Prostate gland (tissue), 2 donors: ENCODE measurements at regions not wholly inside any gene's neighbourhood (a gene's known extent, or its start where the extent isn't known, plus 50 kb on each side); places are given as distances from the start of the nearest gene placed in this dataset.

ENCODE experiments used
- DNase-seq: peaks from one replicate; pipeline ENCODE4 v3.0.0-alpha.2; 2019; ENCODE audit warnings: low spot score
- H3K27ac ChIP-seq, 2 donors: fragments of 200-600 bp; sonication (generic); 2 replicates each; pipeline ENCODE4 v1.5.1; 2017 to 2019
- H3K27me3 ChIP-seq: fragments of 200-600 bp; sonication (generic); replicated peaks from 2 replicates; pipeline ENCODE4 v1.5.1; 2019; ENCODE audit not compliant: insufficient read depth
- H3K36me3 ChIP-seq, 2 donors: fragments of 200-600 bp; sonication (generic); 1 replicate in 1 of 2; 2 replicates in 1 of 2; pipeline versions ENCODE4 v1.5.1 to v1.8.1; 2017 to 2019
- H3K4me1 ChIP-seq: fragments of 200-600 bp; sonication (generic); replicated peaks from 2 replicates; pipeline ENCODE4 v1.5.1; 2019
- H3K4me3 ChIP-seq, 2 donors: fragments of 200-600 bp; sonication (generic); 2 replicates each; pipeline ENCODE4 v1.5.1; 2017 to 2019
- H3K9me3 ChIP-seq: fragments of 200-600 bp; sonication (generic); 2 replicates; pipeline ENCODE4 v1.5.1; 2017
- CTCF ChIP-seq, 4 experiments: fragments of 200-600 bp in 2 of 4; fragments of 450-650 bp in 2 of 4; sonication (generic) in 2 of 4; IDR thresholded peaks; 1 replicate in 3 of 4; 2 replicates in 1 of 4; pipeline ENCODE4 v1.5.1; 2016 to 2019; ENCODE audit warnings: antibody characterized with exemption in 4 of 4, mild to moderate bottlenecking in 2 of 4, moderate library complexity in 2 of 4
- POLR2A ChIP-seq: fragments of 450-650 bp; IDR thresholded peaks from one replicate; pipeline ENCODE4 v1.6.1; 2016; ENCODE audit warnings: antibody characterized with exemption, mild to moderate bottlenecking
- POLR2AphosphoS5 ChIP-seq: sonication (generic); formaldehyde crosslinking; IDR thresholded peaks from one replicate; pipeline ENCODE4 v1.6.1; 2017; ENCODE audit warnings: antibody characterized with exemption
- WGBS: methylation state at CpG from one replicate; pipeline ENCODE4 v1.1.5; 2018; 5-methylcytosine and 5-hydroxymethylcytosine counted together
- intact Hi-C: fragments of 100-400 bp; cut with DNase I; formaldehyde crosslinking; loops from one replicate; pipeline ENCODE4 v1.14.2; 2022

- H3K36me3 ChIP-seq = no peaks in the 10 kb centered on the region
- H3K4me1 ChIP-seq = no peaks in the 10 kb centered on the region
- H3K4me3 ChIP-seq = no peak overlapping the region
- intact Hi-C loops = no loop called here
- no peak for DNase-seq
- no peak overlapping the region for H3K27ac ChIP-seq
- no peak for TF ChIP-seq POLR2A
- TF ChIP-seq POLR2AphosphoS5 = no peak
- no peak for TF ChIP-seq CTCF (IDR thresholded peaks at IDR 0.05)
- no peaks in the 10 kb centered on the region for H3K27me3 ChIP-seq
- no peaks in the 10 kb centered on the region for H3K9me3 ChIP-seq
These were observed 85.8 kb upstream of the KBTBD8 start for GRCh38 chr3:66912306-66912705.

- TF ChIP-seq POLR2AphosphoS5 (no peak), POLR2A (no peak), CTCF (IDR thresholded peaks at IDR 0.05) (no peak)
- 92% methylated on average over 2 of the region's 2 CpGs for WGBS
- no peak overlapping the region for H3K4me3 ChIP-seq
These were observed 76.0 kb upstream of the KBTBD8 start for GRCh38 chr3:66922058-66922457.

GRCh38 chr3:66923969-66924368 lies 74.1 kb upstream of the KBTBD8 start:
- no peaks in the 10 kb centered on the region for H3K27me3 ChIP-seq
- no peak overlapping the region for H3K4me3 ChIP-seq
- no peaks in the 10 kb centered on the region for H3K36me3 ChIP-seq
- no peaks in the 10 kb centered on the region for H3K4me1 ChIP-seq
- intact Hi-C loops = no loop called here
- no peak for DNase-seq
- H3K27ac ChIP-seq = no peak overlapping the region
- no peaks in the 10 kb centered on the region for H3K9me3 ChIP-seq
- TF ChIP-seq POLR2A (no peak), CTCF (IDR thresholded peaks at IDR 0.05) (no peak), POLR2AphosphoS5 (no peak)

More at GRCh38 chr3:66922058-66922457, 76.0 kb upstream of the KBTBD8 start:
- intact Hi-C loops = no loop called here
- no peaks in the 10 kb centered on the region for H3K27me3 ChIP-seq
- H3K36me3 ChIP-seq = no peaks in the 10 kb centered on the region
- no peak for DNase-seq
- no peak overlapping the region for H3K27ac ChIP-seq
- H3K4me1 ChIP-seq = no peaks in the 10 kb centered on the region
- H3K9me3 ChIP-seq = no peaks in the 10 kb centered on the region

- no peaks in the 10 kb centered on the region for H3K36me3 ChIP-seq
- 54% methylated on average over 2 of the region's 2 CpGs for WGBS
- TF ChIP-seq CTCF (IDR thresholded peaks at IDR 0.05) (no peak), POLR2AphosphoS5 (no peak), POLR2A (no peak)
- H3K4me1 ChIP-seq = no peaks in the 10 kb centered on the region
- no peaks in the 10 kb centered on the region for H3K9me3 ChIP-seq
- no peak overlapping the region for H3K4me3 ChIP-seq
- no peaks in the 10 kb centered on the region for H3K27me3 ChIP-seq
- no peak for DNase-seq
- intact Hi-C loops = no loop called here
- no peak overlapping the region for H3K27ac ChIP-seq
These were observed 69.9 kb upstream of the KBTBD8 start for GRCh38 chr3:66928252-66928651.

GRCh38 chr3:66931291-66931690 lies 66.8 kb upstream of the KBTBD8 start:
- DNase-seq = no peak
- Histone ChIP-seq H3K4me3 (no peak overlapping the region), H3K9me3 (no peaks in the 10 kb centered on the region), H3K27me3 (no peaks in the 10 kb centered on the region), H3K36me3 (no peaks in the 10 kb centered on the region), H3K4me1 (no peaks in the 10 kb centered on the region), H3K27ac (no peak overlapping the region)
- TF ChIP-seq CTCF (IDR thresholded peaks at IDR 0.05) (no peak), POLR2A (no peak), POLR2AphosphoS5 (no peak)
- WGBS = 29% methylated on average over 5 of the region's 5 CpGs
- intact Hi-C loops = loop anchor here (10.0 kb wide), 1 partner anchor 1964 kb away; no protein-coding TSS in a partner anchor
